Left lung (tissue), 4 donors: ENCODE measurements at regions not wholly inside any gene's neighbourhood (a gene's known extent, or its start where the extent isn't known, plus 50 kb on each side); places are given as distances from the start of the nearest gene placed in this dataset.

Experiments
- ATAC-seq: fragments of 200-7000 bp; cut with Tn5 transposase; one replicate; pipeline ENCODE4 v1.9.1; 2020; ENCODE audit warnings: moderate library complexity
- DNase-seq, 4 donors: peaks; one replicate each; pipeline ENCODE4 v3.0.0-alpha.2; 2013 to 2020
- H3K27ac ChIP-seq, 2 donors: fragments of 200-600 bp; sonication (generic) in 1 of 2; one replicate each; pipeline versions ENCODE4 v1.5.0 to v1.8.0; 2020 to 2021
- H3K27me3 ChIP-seq, 2 donors: fragments of 200-600 bp; sonication (generic) in 1 of 2; one replicate each; pipeline versions ENCODE4 v1.5.0 to v1.8.0; 2020 to 2021
- H3K36me3 ChIP-seq, 2 donors: fragments of 200-600 bp; sonication (generic) in 1 of 2; one replicate each; pipeline versions ENCODE4 v1.5.0 to v1.8.0; 2020 to 2021
- H3K4me1 ChIP-seq, 2 donors: fragments of 200-600 bp; one replicate each; pipeline ENCODE4 v1.8.0; 2021
- H3K4me3 ChIP-seq, 2 donors: fragments of 200-600 bp; sonication (generic) in 1 of 2; one replicate each; pipeline versions ENCODE4 v1.5.0 to v1.8.0; 2020 to 2021; ENCODE audit warnings: mild to moderate bottlenecking in 1 of 2
- H3K9me3 ChIP-seq, 2 donors: fragments of 200-600 bp; sonication (generic) in 1 of 2; one replicate each; pipeline versions ENCODE4 v1.5.0 to v1.8.0; 2020 to 2021
- intact Hi-C, 2 donors: fragments of 100-400 bp; cut with DNase I; formaldehyde crosslinking; loops; one replicate each; pipeline versions ENCODE4 v1.11.2 to v1.14.2; 2022
- TF ChIP-seq, protein P1 (sequence below), 2 donors: fragments of 200-600 bp; sonication (generic) in 1 of 2; IDR thresholded peaks; one replicate each; pipeline versions ENCODE4 v1.5.0 to v1.8.0; 2021; ENCODE audit warnings: antibody characterized with exemption in 2 of 2
- donor health status: DM: no; HTN: yes; CAD: no.
- donor health status: DM: no; HTN: no; CAD: no.

DNA sequence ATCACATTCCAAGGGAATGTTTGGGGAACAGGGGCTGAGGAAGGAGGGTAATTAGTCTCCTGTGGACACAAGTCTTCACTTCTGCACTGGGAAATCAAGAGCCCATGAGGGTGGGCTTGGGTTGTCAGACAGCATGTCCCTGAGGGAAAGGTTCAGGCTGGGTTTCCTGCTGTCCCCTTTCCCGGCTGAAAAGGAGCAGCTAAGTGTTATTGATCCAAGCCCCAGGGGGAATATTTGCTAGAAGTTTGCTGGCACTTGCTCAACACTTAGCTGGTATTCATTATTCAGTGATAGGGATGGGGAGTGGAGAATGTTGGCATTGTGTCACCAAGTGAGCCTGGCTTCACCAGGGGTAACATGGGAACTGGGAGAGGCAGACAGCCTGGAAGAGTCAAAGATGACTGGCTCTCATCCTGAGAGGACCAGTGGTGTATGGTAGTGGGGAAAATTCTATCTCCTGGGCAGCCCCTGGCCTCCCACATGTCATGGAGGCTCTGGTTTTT is 344.4 kb upstream of the PODXL start:
- no peaks in the 10 kb centered on the region for H3K4me1 ChIP-seq
- no peak for ATAC-seq
- intact Hi-C loops = no loop called here

GRCh38 chr7:131899271-131900030 is 343.0 kb upstream of the PODXL start:
- TF ChIP-seq, protein P1, sequence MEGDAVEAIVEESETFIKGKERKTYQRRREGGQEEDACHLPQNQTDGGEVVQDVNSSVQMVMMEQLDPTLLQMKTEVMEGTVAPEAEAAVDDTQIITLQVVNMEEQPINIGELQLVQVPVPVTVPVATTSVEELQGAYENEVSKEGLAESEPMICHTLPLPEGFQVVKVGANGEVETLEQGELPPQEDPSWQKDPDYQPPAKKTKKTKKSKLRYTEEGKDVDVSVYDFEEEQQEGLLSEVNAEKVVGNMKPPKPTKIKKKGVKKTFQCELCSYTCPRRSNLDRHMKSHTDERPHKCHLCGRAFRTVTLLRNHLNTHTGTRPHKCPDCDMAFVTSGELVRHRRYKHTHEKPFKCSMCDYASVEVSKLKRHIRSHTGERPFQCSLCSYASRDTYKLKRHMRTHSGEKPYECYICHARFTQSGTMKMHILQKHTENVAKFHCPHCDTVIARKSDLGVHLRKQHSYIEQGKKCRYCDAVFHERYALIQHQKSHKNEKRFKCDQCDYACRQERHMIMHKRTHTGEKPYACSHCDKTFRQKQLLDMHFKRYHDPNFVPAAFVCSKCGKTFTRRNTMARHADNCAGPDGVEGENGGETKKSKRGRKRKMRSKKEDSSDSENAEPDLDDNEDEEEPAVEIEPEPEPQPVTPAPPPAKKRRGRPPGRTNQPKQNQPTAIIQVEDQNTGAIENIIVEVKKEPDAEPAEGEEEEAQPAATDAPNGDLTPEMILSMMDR (IDR thresholded peaks at IDR 0.05) = no peak
- H3K4me3 ChIP-seq = no peak overlapping the region
- no peak overlapping the region for H3K27ac ChIP-seq
- no peaks in the 10 kb centered on the region for H3K4me1 ChIP-seq
- ATAC-seq = no peak
- no peaks in the 10 kb centered on the region for H3K36me3 ChIP-seq
- H3K27me3 ChIP-seq = no peaks in the 10 kb centered on the region
- intact Hi-C loops = no loop called here
- peaks cover 0 to 16% of the 10 kb centered on the region in 2 donors for H3K9me3 ChIP-seq
- no peak for DNase-seq

More for the DNA sequence above, 344.4 kb upstream of the PODXL start:
- peaks cover 0 to 16% of the 10 kb centered on the region in 2 donors for H3K9me3 ChIP-seq
- H3K27ac ChIP-seq = no peak overlapping the region
- no peak for DNase-seq
- H3K4me3 ChIP-seq = no peak overlapping the region
- H3K27me3 ChIP-seq = no peaks in the 10 kb centered on the region
- no peaks in the 10 kb centered on the region for H3K36me3 ChIP-seq
- TF ChIP-seq, protein P1 (IDR thresholded peaks at IDR 0.05) = no peak

- no peaks in the 10 kb centered on the region for H3K36me3 ChIP-seq
- ATAC-seq (no peak), DNase-seq (no peak)
These were observed 342.0 kb upstream of the PODXL start for GRCh38 chr7:131898418-131898817.

GRCh38 chr7:131897790-131898165 is 341.4 kb upstream of the PODXL start:
- ATAC-seq = no peak
- no peaks in the 10 kb centered on the region for H3K27me3 ChIP-seq
- H3K27ac ChIP-seq = peak overlapping the region in 1 of 2 donors; percentile 26
- peaks cover 0 to 1% of the 10 kb centered on the region in 2 donors for H3K9me3 ChIP-seq
- TF ChIP-seq, protein P1 (IDR thresholded peaks at IDR 0.05) = no peak
- H3K4me1 ChIP-seq = no peaks in the 10 kb centered on the region
- DNase-seq = no peak
- no peak overlapping the region for H3K4me3 ChIP-seq
- no peaks in the 10 kb centered on the region for H3K36me3 ChIP-seq
- intact Hi-C loops = no loop called here

More at GRCh38 chr7:131898418-131898817, 342.0 kb upstream of the PODXL start:
- Histone ChIP-seq H3K4me1 (no peaks in the 10 kb centered on the region), H3K27me3 (no peaks in the 10 kb centered on the region), H3K4me3 (no peak overlapping the region), H3K27ac (no peak overlapping the region), H3K9me3 (peaks cover 0 to 8% of the 10 kb centered on the region in 2 donors)
- intact Hi-C loops = no loop called here
- TF ChIP-seq, protein P1 (IDR thresholded peaks at IDR 0.05) = no peak

GRCh38 chr7:131897016-131897789 is 340.8 kb upstream of the PODXL start:
- Histone ChIP-seq H3K27me3 (no peaks in the 10 kb centered on the region), H3K27ac (peak overlapping the region in 1 of 2 donors; percentile 26), H3K36me3 (no peaks in the 10 kb centered on the region), H3K9me3 (no peaks in the 10 kb centered on the region), H3K4me1 (no peaks in the 10 kb centered on the region), H3K4me3 (no peak overlapping the region)
- peak in 3 of 4 donors; percentile 13 to 45 (median 33) for DNase-seq
- ATAC-seq = peak; percentile 67
- intact Hi-C loops = no loop called here
- TF ChIP-seq, protein P1 (IDR thresholded peaks at IDR 0.05) = no peak
